H9 (cell line): ENCODE measurements at regions not wholly inside any gene's neighbourhood (a gene's known extent, or its start where the extent isn't known, plus 50 kb on each side); places are given as distances from the start of the nearest gene placed in this dataset.

Experiments
- DNase-seq: peaks from one replicate; pipeline ENCODE4 v3.0.0-alpha.2; 2017
- H2AFZ ChIP-seq: one replicate; pipeline ENCODE4 v1.6.1; 2013; ENCODE audit warnings: mild to moderate bottlenecking, low read length, control low read depth, moderate library complexity
- H2AK5ac ChIP-seq: 2 replicates; pipeline ENCODE4 v1.6.1; 2013; ENCODE audit warnings: low read length, control low read depth, mixed read lengths; ENCODE audit not compliant: insufficient read length
- H2BK120ac ChIP-seq: one replicate; pipeline ENCODE4 v1.6.1; 2013; ENCODE audit warnings: low read depth, mild to moderate bottlenecking, low read length, control low read depth, inconsistent platforms; ENCODE audit not compliant: poor library complexity, severe bottlenecking
- H2BK12ac ChIP-seq: 2 replicates; pipeline ENCODE4 v1.6.1; 2013; ENCODE audit warnings: low read length, control low read depth, mixed read lengths, low read depth; ENCODE audit not compliant: insufficient read length
- H2BK15ac ChIP-seq: 2 replicates; pipeline ENCODE4 v1.6.1; 2013; ENCODE audit warnings: low read depth, low read length, control low read depth
- H2BK20ac ChIP-seq: one replicate; pipeline ENCODE4 v1.6.1; 2013; ENCODE audit warnings: low read depth, mild to moderate bottlenecking, low read length, control low read depth, inconsistent platforms; ENCODE audit not compliant: poor library complexity, severe bottlenecking
- H2BK5ac ChIP-seq: 2 replicates; pipeline ENCODE4 v1.6.1; 2013; ENCODE audit warnings: low read length, control low read depth, mixed read lengths; ENCODE audit not compliant: insufficient read length
- H3K14ac ChIP-seq: 2 replicates; pipeline ENCODE4 v1.6.1; 2013; ENCODE audit warnings: low read length, control low read depth; ENCODE audit not compliant: insufficient read depth
- H3K18ac ChIP-seq: 2 replicates; pipeline ENCODE4 v1.6.1; 2013; ENCODE audit warnings: low read depth, mild to moderate bottlenecking, mixed read lengths, low read length, control low read depth; ENCODE audit not compliant: insufficient read length
- H3K23ac ChIP-seq: 2 replicates; pipeline ENCODE4 v1.6.1; 2013; ENCODE audit warnings: low read length, control low read depth, mixed read lengths, low read depth; ENCODE audit not compliant: insufficient read length
- H3K23me2 ChIP-seq: 2 replicates; pipeline ENCODE4 v1.6.1; 2013; ENCODE audit warnings: low read depth, mild to moderate bottlenecking, mixed read lengths, low read length, control low read depth; ENCODE audit not compliant: insufficient read length, poor library complexity, severe bottlenecking
- H3K27ac ChIP-seq: 2 replicates; pipeline ENCODE4 v1.5.1; 2013; ENCODE audit warnings: low read length, control low read depth, mixed read lengths, low read depth; ENCODE audit not compliant: insufficient read length
- H3K27me3 ChIP-seq: 2 replicates; pipeline ENCODE4 v1.6.1; 2013; ENCODE audit warnings: low read length, control low read depth, inconsistent platforms; ENCODE audit not compliant: insufficient read depth
- H3K4ac ChIP-seq: 2 replicates; pipeline ENCODE4 v1.6.1; 2013; ENCODE audit warnings: low read depth, mild to moderate bottlenecking, control low read depth, inconsistent platforms, low read length, moderate library complexity
- H3K4me1 ChIP-seq: 2 replicates; pipeline ENCODE4 v1.6.1; 2013; ENCODE audit warnings: low read length, control low read depth, inconsistent platforms; ENCODE audit not compliant: insufficient read depth
- H3K4me2 ChIP-seq: 2 replicates; pipeline ENCODE4 v1.6.1; 2013; ENCODE audit warnings: low read length, control low read depth, mixed read lengths; ENCODE audit not compliant: insufficient read length, insufficient read depth
- H3K56ac ChIP-seq: 2 replicates; pipeline ENCODE4 v1.6.1; 2013; ENCODE audit warnings: low read depth, mild to moderate bottlenecking, mixed read lengths, low read length, control low read depth; ENCODE audit not compliant: insufficient read length
- H3K79me1 ChIP-seq: 2 replicates; pipeline ENCODE4 v1.6.1; 2013; ENCODE audit warnings: low read depth, mild to moderate bottlenecking, moderate library complexity, low read length, control low read depth, inconsistent platforms; ENCODE audit not compliant: insufficient read depth, poor library complexity, severe bottlenecking
- H3K79me2 ChIP-seq: 2 replicates; pipeline ENCODE4 v1.6.1; 2013; ENCODE audit warnings: low read length, control low read depth, inconsistent platforms; ENCODE audit not compliant: insufficient read depth
- H3K9ac ChIP-seq: 2 replicates; pipeline ENCODE4 v1.6.1; 2013; ENCODE audit warnings: low read length, control low read depth, mixed read lengths; ENCODE audit not compliant: insufficient read length; ENCODE audit errors: extremely low read depth
- H3K9me3 ChIP-seq: one replicate; pipeline ENCODE4 v1.6.1; 2013; ENCODE audit warnings: low read depth, low read length, inconsistent platforms; ENCODE audit not compliant: control insufficient read depth
- H3T11ph ChIP-seq: one replicate; pipeline ENCODE4 v1.6.1; 2013; ENCODE audit warnings: mild to moderate bottlenecking, low read length, control low read depth, inconsistent platforms
- H4K20me1 ChIP-seq: one replicate; pipeline ENCODE4 v1.6.1; 2013; ENCODE audit not compliant: control insufficient read depth, insufficient read length, insufficient read depth
- H4K5ac ChIP-seq: 2 replicates; pipeline ENCODE4 v1.6.1; 2013; ENCODE audit warnings: low read depth, mild to moderate bottlenecking, mixed read lengths, low read length, control low read depth; ENCODE audit not compliant: insufficient read length
- H4K8ac ChIP-seq: replicated peaks from 2 replicates; pipeline ENCODE4 v1.6.1; 2013; ENCODE audit warnings: low read length, control low read depth, mixed read lengths, low read depth; ENCODE audit not compliant: insufficient read length
- H4K91ac ChIP-seq: 2 replicates; pipeline ENCODE4 v1.6.1; 2013; ENCODE audit warnings: low read depth, mild to moderate bottlenecking, moderate library complexity, mixed read lengths, low read length, control low read depth; ENCODE audit not compliant: insufficient read length
- H3K27ac Mint-ChIP-seq, 3 experiments: 2 replicates in 2 of 3; 3 replicates in 1 of 3; pipeline ENCODE4 v1.8.0; 2020 to 2021; ENCODE audit warnings: mixed read lengths in 3 of 3, mild to moderate bottlenecking in 1 of 3, moderate library complexity in 1 of 3
- H3K27me3 Mint-ChIP-seq: 2 replicates; pipeline ENCODE4 v1.8.0; 2021; ENCODE audit warnings: low read depth, mild to moderate bottlenecking, moderate library complexity, mixed read lengths
- H3K36me3 Mint-ChIP-seq, 3 experiments: 2 replicates in 2 of 3; 3 replicates in 1 of 3; pipeline ENCODE4 v1.8.0; 2020 to 2021; ENCODE audit warnings: low read depth in 3 of 3, mixed read lengths in 3 of 3; ENCODE audit not compliant: insufficient read depth in 1 of 3
- H3K4me1 Mint-ChIP-seq, 2 experiments: 2 replicates each; pipeline ENCODE4 v1.8.0; 2020; ENCODE audit warnings: mixed read lengths in 2 of 2
- H3K4me3 Mint-ChIP-seq, 2 experiments: 2 replicates in 1 of 2; 3 replicates in 1 of 2; pipeline ENCODE4 v1.8.0; 2020 to 2021; ENCODE audit warnings: mild to moderate bottlenecking in 2 of 2, mixed read lengths in 2 of 2, moderate library complexity in 1 of 2
- H3K9me3 Mint-ChIP-seq, 2 experiments: 2 replicates in 1 of 2; 3 replicates in 1 of 2; pipeline ENCODE4 v1.8.0; 2020; ENCODE audit warnings: mild to moderate bottlenecking in 2 of 2, mixed read lengths in 2 of 2, moderate library complexity in 1 of 2
- CTCF ChIP-seq: fragments of 200-600 bp; sonication (generic); conservative IDR thresholded peaks from 3 replicates; pipeline ENCODE4 v1.8.0; 2021; ENCODE audit warnings: antibody characterized with exemption, mild to moderate bottlenecking
- WGBS: extraction: QIAGEN DNeasy Blood & Tissue Kit; methylation state at CpG from one replicate; pipeline ENCODE4 v1.1.7; 2013; ENCODE audit warnings: missing lambda C conversion rate, low lambda C conversion rate, mixed read lengths; ENCODE audit not compliant: insufficient read length; ENCODE audit errors: extremely low coverage; 5-methylcytosine and 5-hydroxymethylcytosine counted together

- H2AFZ ChIP-seq = no peak overlapping the region
- H3K27me3 ChIP-seq = no peaks in the 10 kb centered on the region
- Mint-ChIP-seq H3K4me3 (no peak overlapping the region), H3K27me3 (no peaks in the 10 kb centered on the region; the same call in 1 of the 2 replicates), H3K27ac (no peak overlapping the region), H3K36me3 (no peaks in the 10 kb centered on the region; a peak in 1 of 7 replicates), H3K9me3 (peaks cover 0 to 4% of the 10 kb centered on the region in 2 experiments; a peak in 2 of 5 replicates), H3K4me1 (peaks cover 15 to 17% of the 10 kb centered on the region in 2 experiments)
- DNase-seq = no peak
- no peak overlapping the region for H2BK20ac ChIP-seq
- no peak overlapping the region for H3K27ac ChIP-seq
- H2BK120ac ChIP-seq = no peak overlapping the region
- H3K4me2 ChIP-seq = no peak overlapping the region
- H3K9ac ChIP-seq = no peak overlapping the region
- H4K91ac ChIP-seq = no peak overlapping the region
- no peaks in the 10 kb centered on the region for H3K4me1 ChIP-seq
- no peaks in the 10 kb centered on the region for H3K79me2 ChIP-seq
- H3K4ac ChIP-seq = no peak overlapping the region
- no peak overlapping the region for H3K18ac ChIP-seq
- no peak for TF ChIP-seq CTCF
- H3K79me1 ChIP-seq = no peaks in the 10 kb centered on the region
- H3K23ac ChIP-seq = no peak overlapping the region
- H2AK5ac ChIP-seq = no peak overlapping the region
- H2BK15ac ChIP-seq = no peak overlapping the region
- no peak overlapping the region for H2BK12ac ChIP-seq
- no peaks in the 10 kb centered on the region for H3K23me2 ChIP-seq
- no peak overlapping the region for H2BK5ac ChIP-seq
- H3K9me3 ChIP-seq = no peaks in the 10 kb centered on the region
- WGBS = no CpG with 5 or more reads among the region's 1 CpG
- no peak overlapping the region for H4K8ac ChIP-seq
- no peak overlapping the region for H3K56ac ChIP-seq
- H4K5ac ChIP-seq = no peak overlapping the region
- H4K20me1 ChIP-seq = no peaks in the 10 kb centered on the region
- no peak overlapping the region for H3K14ac ChIP-seq
- H3T11ph ChIP-seq = no peak overlapping the region
Measured at GRCh38 chr10:94208315-94208714, 154.4 kb downstream of the NOC3L start.
